Liver (tissue), 8 donors: ENCODE measurements at regions not wholly inside any gene's neighbourhood (a gene's known extent, or its start where the extent isn't known, plus 50 kb on each side); places are given as distances from the start of the nearest gene placed in this dataset.

Source experiments
- DNase-seq: peaks from one replicate; pipeline ENCODE4 v3.0.0-alpha.2; 2017; ENCODE audit warnings: low spot score
- H3K27ac ChIP-seq, 2 donors: one replicate each; pipeline ENCODE4 v1.7.0; 2013; ENCODE audit warnings: inconsistent platforms in 2 of 2, low read length in 2 of 2, control low read depth in 1 of 2, low read depth in 1 of 2, mild to moderate bottlenecking in 1 of 2
- H3K27me3 ChIP-seq, 4 donors: one replicate each; pipeline versions ENCODE4 v1.6.1 to v1.7.0; 2013; ENCODE audit warnings: low read length in 3 of 4, inconsistent platforms in 1 of 4, mild to moderate bottlenecking in 1 of 4, moderate library complexity in 1 of 4; ENCODE audit not compliant: control insufficient read depth in 4 of 4, insufficient read depth in 4 of 4
- H3K36me3 ChIP-seq, 4 donors: one replicate each; pipeline versions ENCODE4 v1.6.1 to v1.7.0; 2013; ENCODE audit warnings: low read length in 3 of 4, mild to moderate bottlenecking in 3 of 4, low read depth in 1 of 4, moderate library complexity in 1 of 4; ENCODE audit not compliant: control insufficient read depth in 4 of 4, insufficient read depth in 3 of 4
- H3K4me1 ChIP-seq, 4 donors: one replicate each; pipeline versions ENCODE4 v1.6.1 to v1.7.0; 2013; ENCODE audit warnings: low read length in 3 of 4, mild to moderate bottlenecking in 3 of 4, moderate library complexity in 1 of 4; ENCODE audit not compliant: control insufficient read depth in 4 of 4, insufficient read depth in 4 of 4
- H3K4me3 ChIP-seq, 3 donors: one replicate each; pipeline versions ENCODE4 v1.6.1 to v1.7.0; 2013; ENCODE audit warnings: low read length in 3 of 3, control low read depth in 1 of 3, low read depth in 1 of 3, mild to moderate bottlenecking in 1 of 3
- H3K9ac ChIP-seq, 2 donors: one replicate each; pipeline ENCODE4 v1.7.0; 2013; ENCODE audit warnings: low read length in 2 of 2, mild to moderate bottlenecking in 2 of 2, moderate library complexity in 2 of 2, control low read depth in 1 of 2, low read depth in 1 of 2
- H3K9me3 ChIP-seq, 4 donors: one replicate each; pipeline versions ENCODE4 v1.6.1 to v1.7.0; 2013; ENCODE audit warnings: low read length in 3 of 4; ENCODE audit not compliant: control insufficient read depth in 4 of 4
- ATF3 ChIP-seq: IDR thresholded peaks from 2 replicates; pipeline ENCODE4 v1.6.1; 2016; ENCODE audit warnings: antibody characterized with exemption
- FOXA1 ChIP-seq: IDR thresholded peaks from 2 replicates; pipeline ENCODE4 v1.6.1; 2016; ENCODE audit warnings: antibody characterized with exemption
- FOXA2 ChIP-seq: IDR thresholded peaks from 2 replicates; pipeline ENCODE4 v1.6.1; 2016; ENCODE audit warnings: antibody characterized with exemption
- GABPA ChIP-seq, 2 donors: IDR thresholded peaks in 1 of 2; conservative IDR thresholded peaks in 1 of 2; 2 replicates each; pipeline ENCODE4 v1.6.1; 2016; ENCODE audit warnings: antibody characterized with exemption in 2 of 2, mild to moderate bottlenecking in 1 of 2, moderate library complexity in 1 of 2
- JUND ChIP-seq, 2 donors: IDR thresholded peaks; 2 replicates each; pipeline ENCODE4 v1.6.1; 2016; ENCODE audit warnings: antibody characterized with exemption in 2 of 2
- NR2F2 ChIP-seq: IDR thresholded peaks from 2 replicates; pipeline ENCODE4 v1.6.1; 2016; ENCODE audit warnings: antibody characterized with exemption
- RAD21 ChIP-seq, 2 donors: IDR thresholded peaks; 2 replicates each; pipeline ENCODE4 v1.6.1; 2016; ENCODE audit warnings: antibody characterized with exemption in 2 of 2, mild to moderate bottlenecking in 2 of 2
- REST ChIP-seq: IDR thresholded peaks from 2 replicates; pipeline ENCODE4 v1.6.1; 2016; ENCODE audit warnings: antibody characterized with exemption, mild to moderate bottlenecking
- RXRA ChIP-seq, 2 donors: IDR thresholded peaks; 2 replicates each; pipeline ENCODE4 v1.6.1; 2017 to 2018; ENCODE audit warnings: antibody characterized with exemption in 2 of 2, mild to moderate bottlenecking in 1 of 2
- TAF1 ChIP-seq: conservative IDR thresholded peaks from 2 replicates; pipeline ENCODE4 v1.6.1; 2016; ENCODE audit warnings: antibody characterized with exemption, mild to moderate bottlenecking
- YY1 ChIP-seq: IDR thresholded peaks from 2 replicates; pipeline ENCODE4 v1.6.1; 2016; ENCODE audit warnings: antibody characterized with exemption, mild to moderate bottlenecking
- ZBTB33 ChIP-seq: IDR thresholded peaks from 2 replicates; pipeline ENCODE4 v1.6.1; 2016; ENCODE audit warnings: antibody characterized with exemption
- WGBS: extraction: QIAGEN DNeasy Blood & Tissue Kit; methylation state at CpG from one replicate; pipeline ENCODE4 v1.1.7; 2013; 5-methylcytosine and 5-hydroxymethylcytosine counted together
- TF ChIP-seq, protein P1 (sequence below): fragments of 150-350 bp; IDR thresholded peaks from 2 replicates; pipeline ENCODE4 v1.5.1; 2017; ENCODE audit warnings: improper control_type of control experiment, low read depth, low read length; ENCODE audit not compliant: missing input control
- donor health status: healthy.
- donor health status: healthy.
- donor health status: healthy.
- donor health status: healthy.
- donor health status: healthy.

GRCh38 chr7:39819514-39819913, 130.5 kb upstream of the CDK13 start:
- H3K36me3 ChIP-seq = no peaks in the 10 kb centered on the region
- H3K27ac ChIP-seq = no peak overlapping the region
- peaks cover 0 to 3% (median 0%) of the 10 kb centered on the region in 4 donors for H3K27me3 ChIP-seq
- TF ChIP-seq JUND (IDR thresholded peaks at IDR 0.05) (no peak), NR2F2 (no peak), REST (no peak), ATF3 (no peak), TAF1 (no peak), FOXA1 (no peak)
- TF ChIP-seq, protein P1, sequence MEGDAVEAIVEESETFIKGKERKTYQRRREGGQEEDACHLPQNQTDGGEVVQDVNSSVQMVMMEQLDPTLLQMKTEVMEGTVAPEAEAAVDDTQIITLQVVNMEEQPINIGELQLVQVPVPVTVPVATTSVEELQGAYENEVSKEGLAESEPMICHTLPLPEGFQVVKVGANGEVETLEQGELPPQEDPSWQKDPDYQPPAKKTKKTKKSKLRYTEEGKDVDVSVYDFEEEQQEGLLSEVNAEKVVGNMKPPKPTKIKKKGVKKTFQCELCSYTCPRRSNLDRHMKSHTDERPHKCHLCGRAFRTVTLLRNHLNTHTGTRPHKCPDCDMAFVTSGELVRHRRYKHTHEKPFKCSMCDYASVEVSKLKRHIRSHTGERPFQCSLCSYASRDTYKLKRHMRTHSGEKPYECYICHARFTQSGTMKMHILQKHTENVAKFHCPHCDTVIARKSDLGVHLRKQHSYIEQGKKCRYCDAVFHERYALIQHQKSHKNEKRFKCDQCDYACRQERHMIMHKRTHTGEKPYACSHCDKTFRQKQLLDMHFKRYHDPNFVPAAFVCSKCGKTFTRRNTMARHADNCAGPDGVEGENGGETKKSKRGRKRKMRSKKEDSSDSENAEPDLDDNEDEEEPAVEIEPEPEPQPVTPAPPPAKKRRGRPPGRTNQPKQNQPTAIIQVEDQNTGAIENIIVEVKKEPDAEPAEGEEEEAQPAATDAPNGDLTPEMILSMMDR = no peak
- DNase-seq = no peak
- no peak overlapping the region for H3K4me3 ChIP-seq
- H3K9me3 ChIP-seq = no peaks in the 10 kb centered on the region
- H3K4me1 ChIP-seq = no peaks in the 10 kb centered on the region
- no peak overlapping the region for H3K9ac ChIP-seq

GRCh38 chr7:39824456-39825200, 125.4 kb upstream of the CDK13 start:
- Histone ChIP-seq H3K4me3 (no peak overlapping the region), H3K36me3 (no peaks in the 10 kb centered on the region), H3K27ac (no peak overlapping the region), H3K27me3 (peaks cover 0 to 3% (median 0%) of the 10 kb centered on the region in 4 donors), H3K9me3 (no peaks in the 10 kb centered on the region), H3K9ac (no peak overlapping the region), H3K4me1 (no peaks in the 10 kb centered on the region)
- WGBS = 86% methylated on average over 2 of the region's 2 CpGs
- TF ChIP-seq NR2F2 (no peak), YY1 (no peak)
- DNase-seq = no peak

- Histone ChIP-seq H3K27me3 (peaks cover 0 to 3% (median 0%) of the 10 kb centered on the region in 4 donors), H3K4me3 (no peak overlapping the region), H3K9ac (no peak overlapping the region), H3K4me1 (no peaks in the 10 kb centered on the region), H3K36me3 (no peaks in the 10 kb centered on the region), H3K27ac (no peak overlapping the region), H3K9me3 (no peaks in the 10 kb centered on the region)
- 62% methylated on average over 6 of the region's 6 CpGs for WGBS
- TF ChIP-seq GABPA (IDR thresholded peaks at IDR 0.05 in 1 of 2, conservative IDR thresholded peaks at IDR 0.05 in 1 of 2) = no peak
- no peak for TF ChIP-seq ZBTB33
- no peak for TF ChIP-seq RAD21 (IDR thresholded peaks at IDR 0.05)
- no peak for TF ChIP-seq TAF1
- TF ChIP-seq JUND (IDR thresholded peaks at IDR 0.05) = no peak
- TF ChIP-seq RXRA (IDR thresholded peaks at IDR 0.05) = no peak
- TF ChIP-seq FOXA2 = no peak
- no peak for TF ChIP-seq REST
- no peak for DNase-seq
These were observed 124.6 kb upstream of the CDK13 start for GRCh38 chr7:39825401-39825980.
